Epithelial cell of esophagus (primary cell): ENCODE measurements at regions not wholly inside any gene's neighbourhood (a gene's known extent, or its start where the extent isn't known, plus 50 kb on each side); places are given as distances from the start of the nearest gene placed in this dataset.

ENCODE experiments used
- DNase-seq: peaks from one replicate; pipeline ENCODE4 v3.0.0; 2010; ENCODE audit warnings: low read depth
- H3K4me3 ChIP-seq: 2 replicates; pipeline ENCODE4 v1.5.1; 2011; ENCODE audit warnings: mild to moderate bottlenecking, low read length, control low read depth
- TF ChIP-seq, protein P1 (sequence below): IDR thresholded peaks from 2 replicates; pipeline ENCODE4 v1.5.1; 2011; ENCODE audit warnings: low read depth, mild to moderate bottlenecking, low read length, control low read depth, inconsistent platforms; ENCODE audit not compliant: insufficient read depth; ENCODE audit errors: missing control alignments

DNA sequence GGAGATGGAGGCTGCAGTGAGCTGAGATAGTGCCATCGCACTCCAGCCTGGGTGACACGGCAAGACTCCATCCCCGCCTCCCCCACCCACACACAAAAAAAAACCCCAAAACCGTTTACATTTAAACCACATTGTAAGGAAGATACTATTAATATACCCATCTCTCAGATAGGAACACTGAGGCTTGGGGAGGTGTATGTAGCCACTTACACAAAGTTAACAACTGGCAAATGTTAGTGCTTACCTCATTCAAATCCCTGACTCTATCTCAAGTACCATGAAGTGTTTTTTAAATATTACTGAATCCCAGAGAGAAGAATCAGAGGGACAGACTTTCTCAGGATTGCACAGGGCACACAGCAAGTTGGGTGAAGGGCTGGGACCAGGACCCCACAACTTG, 164.5 kb downstream of the MIAT start:
- TF ChIP-seq, protein P1, sequence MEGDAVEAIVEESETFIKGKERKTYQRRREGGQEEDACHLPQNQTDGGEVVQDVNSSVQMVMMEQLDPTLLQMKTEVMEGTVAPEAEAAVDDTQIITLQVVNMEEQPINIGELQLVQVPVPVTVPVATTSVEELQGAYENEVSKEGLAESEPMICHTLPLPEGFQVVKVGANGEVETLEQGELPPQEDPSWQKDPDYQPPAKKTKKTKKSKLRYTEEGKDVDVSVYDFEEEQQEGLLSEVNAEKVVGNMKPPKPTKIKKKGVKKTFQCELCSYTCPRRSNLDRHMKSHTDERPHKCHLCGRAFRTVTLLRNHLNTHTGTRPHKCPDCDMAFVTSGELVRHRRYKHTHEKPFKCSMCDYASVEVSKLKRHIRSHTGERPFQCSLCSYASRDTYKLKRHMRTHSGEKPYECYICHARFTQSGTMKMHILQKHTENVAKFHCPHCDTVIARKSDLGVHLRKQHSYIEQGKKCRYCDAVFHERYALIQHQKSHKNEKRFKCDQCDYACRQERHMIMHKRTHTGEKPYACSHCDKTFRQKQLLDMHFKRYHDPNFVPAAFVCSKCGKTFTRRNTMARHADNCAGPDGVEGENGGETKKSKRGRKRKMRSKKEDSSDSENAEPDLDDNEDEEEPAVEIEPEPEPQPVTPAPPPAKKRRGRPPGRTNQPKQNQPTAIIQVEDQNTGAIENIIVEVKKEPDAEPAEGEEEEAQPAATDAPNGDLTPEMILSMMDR = no peak
- no peak overlapping the region for H3K4me3 ChIP-seq

DNA sequence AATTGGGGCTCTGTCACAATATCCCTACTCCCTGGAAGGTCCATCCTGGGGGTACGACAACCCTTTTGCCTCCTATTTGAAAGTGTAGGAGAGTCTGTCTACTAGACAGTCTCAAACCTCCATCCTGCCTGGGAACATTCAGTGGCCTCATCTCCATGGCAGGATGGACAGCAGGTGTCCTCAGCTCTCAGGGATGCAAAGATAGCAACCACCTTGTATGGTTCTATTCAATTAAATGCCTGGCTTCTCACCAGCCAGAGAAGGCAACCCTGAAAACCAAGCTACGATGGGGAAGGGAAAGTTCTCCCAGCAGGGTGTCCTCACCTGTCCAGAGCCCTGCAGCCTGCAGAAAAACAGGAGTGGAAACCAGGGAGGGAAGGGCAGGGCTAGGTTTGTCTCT, 164.9 kb downstream of the MIAT start:
- no peak overlapping the region for H3K4me3 ChIP-seq
- no peak for DNase-seq
- TF ChIP-seq, protein P1 = no peak

More for the DNA sequence above, 164.5 kb downstream of the MIAT start:
- no peak for DNase-seq

DNA sequence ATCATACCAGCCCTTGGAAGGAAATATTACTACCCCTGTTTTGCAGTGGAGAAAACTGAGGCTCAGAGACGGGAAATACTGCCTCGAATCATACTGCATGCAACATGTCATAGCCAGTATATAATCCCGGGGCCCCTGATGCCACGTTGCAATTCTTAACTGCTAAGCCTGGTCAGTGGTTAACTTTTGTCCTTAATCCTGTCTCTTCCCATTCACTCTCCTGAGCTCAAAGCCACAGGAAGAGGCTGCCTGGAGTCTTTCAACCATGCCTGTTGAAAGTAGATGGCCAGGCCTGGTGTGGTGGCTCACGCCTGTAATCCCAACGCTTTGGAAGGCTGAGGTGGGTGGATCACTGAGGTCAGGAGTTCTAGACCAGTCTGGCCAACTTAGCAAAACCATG, 166.6 kb downstream of the MIAT start:
- no peak for DNase-seq
- H3K4me3 ChIP-seq = no peak overlapping the region
- TF ChIP-seq, protein P1 = no peak

DNA sequence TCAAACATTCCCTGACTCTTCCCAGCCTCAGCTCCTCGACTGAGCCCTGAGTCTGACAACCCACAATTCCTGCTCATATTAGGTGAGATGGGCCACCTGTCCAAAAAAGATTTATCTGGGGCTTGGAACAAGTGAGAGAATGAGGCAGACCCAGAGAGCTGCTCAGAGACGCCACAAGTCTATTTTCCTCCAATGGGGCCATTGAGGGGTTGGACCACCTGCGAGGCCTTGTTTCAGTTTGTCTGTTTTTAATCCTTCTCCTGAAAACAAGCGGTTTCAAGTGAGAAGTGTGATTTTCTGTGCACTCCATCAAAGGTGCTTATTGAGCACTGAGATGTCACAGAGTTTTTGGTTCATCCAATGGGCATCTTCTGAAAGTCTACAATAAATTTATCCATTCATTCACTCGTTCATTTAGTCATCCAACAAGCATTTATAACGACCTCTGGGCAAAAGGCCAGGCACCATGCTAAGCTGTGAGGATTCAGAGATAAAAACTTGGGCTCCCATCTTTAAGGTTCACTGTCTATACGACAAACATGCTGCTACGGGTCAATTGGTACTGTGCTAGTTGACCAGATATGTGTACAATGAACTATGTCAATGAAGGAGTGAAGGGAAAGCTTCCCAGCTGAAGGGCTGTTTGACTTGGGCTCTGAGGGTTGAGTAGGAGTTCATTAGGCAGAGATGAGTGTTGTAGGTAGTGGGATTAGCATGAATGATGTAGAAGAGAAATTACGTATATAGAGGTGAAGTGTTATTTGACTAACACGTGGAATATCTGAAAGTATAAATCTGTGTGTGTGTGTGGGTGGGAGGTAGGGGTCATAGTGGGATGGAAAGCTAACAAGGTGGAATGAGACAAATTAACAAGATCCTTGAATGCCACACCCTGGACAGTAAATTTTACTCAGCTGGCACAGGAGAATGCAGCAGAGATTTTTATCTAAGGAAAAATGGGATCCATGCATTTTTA, 168.9 kb downstream of the MIAT start:
- DNase-seq = no peak
- H3K4me3 ChIP-seq = no peak overlapping the region
- TF ChIP-seq, protein P1 = no peak

DNA sequence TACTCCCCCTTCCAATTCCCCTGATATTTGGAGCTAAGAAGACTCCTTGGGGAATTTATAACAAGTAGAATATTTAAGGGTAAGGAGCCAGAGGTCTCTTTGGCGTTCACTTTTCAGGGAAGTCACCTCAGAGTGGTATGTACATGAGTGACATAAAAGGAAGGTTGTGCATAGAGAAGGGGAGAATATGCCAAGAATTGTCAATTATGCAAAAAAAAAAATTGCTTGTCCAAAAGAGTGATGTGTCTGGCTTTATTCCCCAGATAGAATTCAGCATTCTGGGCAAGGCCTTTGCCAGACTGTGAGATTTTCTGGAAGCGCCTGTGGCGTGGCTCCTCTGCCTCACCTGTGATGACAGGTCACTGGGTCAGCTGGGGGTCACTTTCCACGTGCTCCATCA, 170.2 kb downstream of the MIAT start:
- TF ChIP-seq, protein P1 = no peak
- no peak for DNase-seq
- H3K4me3 ChIP-seq = no peak overlapping the region

DNA sequence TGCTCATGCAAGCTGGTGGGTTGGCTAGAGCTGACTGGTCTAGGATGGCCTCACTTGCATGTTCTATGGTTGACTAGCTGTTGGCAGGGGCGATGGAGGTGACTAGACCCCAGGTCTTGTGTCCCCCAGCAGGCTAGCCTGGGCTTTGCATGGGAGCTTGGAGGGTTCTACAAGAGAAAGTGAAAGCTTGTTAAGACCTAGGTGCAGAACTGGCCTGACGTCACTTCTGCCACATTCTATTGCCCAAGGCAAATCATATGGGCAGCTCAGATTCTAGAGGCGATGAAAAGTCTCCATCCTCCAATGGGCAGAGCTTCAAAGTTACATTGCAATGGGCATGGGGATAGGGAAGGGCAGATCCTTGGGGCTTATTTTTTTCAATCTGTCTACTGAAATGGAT, 170.9 kb downstream of the MIAT start:
- TF ChIP-seq, protein P1 = no peak
- H3K4me3 ChIP-seq = no peak overlapping the region
- DNase-seq = peak; percentile 8
